Activated T-cell treated with anti-CD3 and anti-CD28 coated beads for 1 hour (primary cell): ENCODE measurements at regions not wholly inside any gene's neighbourhood (a gene's known extent, or its start where the extent isn't known, plus 50 kb on each side); places are given as distances from the start of the nearest gene placed in this dataset.

ENCODE experiments used
- DNase-seq: peaks from one replicate; pipeline ENCODE4 v3.0.0-alpha.2; 2020; ENCODE audit warnings: low read depth

- DNase-seq = no peak
Measured at GRCh38 chr3:40701016-40701588, 176.3 kb downstream of the ZNF621 start.

- no peak for DNase-seq
Measured at GRCh38 chr3:40704224-40704623, 179.5 kb downstream of the ZNF621 start.

- no peak for DNase-seq
Measured at GRCh38 chr3:40705663-40706062, 180.9 kb downstream of the ZNF621 start.

GRCh38 chr3:40713306-40713705, 188.5 kb downstream of the ZNF621 start:
- DNase-seq = no peak

- no peak for DNase-seq
Measured at GRCh38 chr3:40713795-40714194, 189.0 kb downstream of the ZNF621 start.

GRCh38 chr3:40714771-40715345, 190.1 kb downstream of the ZNF621 start:
- DNase-seq = no peak

- DNase-seq = no peak
Measured at GRCh38 chr3:40715551-40715950, 190.8 kb downstream of the ZNF621 start.

GRCh38 chr3:40717471-40717870, 192.7 kb downstream of the ZNF621 start:
- DNase-seq = no peak

- no peak for DNase-seq
Measured at GRCh38 chr3:40718209-40718608, 193.4 kb downstream of the ZNF621 start.

GRCh38 chr3:40718681-40719080, 193.9 kb downstream of the ZNF621 start:
- DNase-seq = no peak

GRCh38 chr3:40719660-40720287, 195.0 kb downstream of the ZNF621 start:
- DNase-seq = no peak

GRCh38 chr3:40720341-40720740, 195.6 kb downstream of the ZNF621 start:
- no peak for DNase-seq

- no peak for DNase-seq
Measured at GRCh38 chr3:40720863-40721262, 196.1 kb downstream of the ZNF621 start.

- DNase-seq = no peak
Measured at GRCh38 chr3:40723083-40723660, 198.4 kb downstream of the ZNF621 start.

- DNase-seq = no peak
Measured at GRCh38 chr3:40725031-40725430, 200.3 kb downstream of the ZNF621 start.

GRCh38 chr3:40731445-40731844, 206.7 kb downstream of the ZNF621 start:
- DNase-seq = no peak

- DNase-seq = no peak
Measured at GRCh38 chr3:40736943-40737342, 212.2 kb downstream of the ZNF621 start.

GRCh38 chr3:40737343-40737742, 212.6 kb downstream of the ZNF621 start:
- no peak for DNase-seq

- no peak for DNase-seq
Measured at GRCh38 chr3:40739971-40740370, 215.2 kb downstream of the ZNF621 start.

- DNase-seq = no peak
Measured at GRCh38 chr3:40741729-40742128, 217.0 kb downstream of the ZNF621 start.

GRCh38 chr3:40745381-40746106, 220.8 kb downstream of the ZNF621 start:
- DNase-seq = no peak

GRCh38 chr3:40751666-40752065, 226.9 kb downstream of the ZNF621 start:
- no peak for DNase-seq

- no peak for DNase-seq
Measured at GRCh38 chr3:40752492-40752891, 227.7 kb downstream of the ZNF621 start.
